ENCODE measurements at regions not wholly inside any gene's neighbourhood (a gene's known extent, or its start where the extent isn't known, plus 50 kb on each side); places are given as distances from the start of the nearest gene placed in this dataset.

DNA sequence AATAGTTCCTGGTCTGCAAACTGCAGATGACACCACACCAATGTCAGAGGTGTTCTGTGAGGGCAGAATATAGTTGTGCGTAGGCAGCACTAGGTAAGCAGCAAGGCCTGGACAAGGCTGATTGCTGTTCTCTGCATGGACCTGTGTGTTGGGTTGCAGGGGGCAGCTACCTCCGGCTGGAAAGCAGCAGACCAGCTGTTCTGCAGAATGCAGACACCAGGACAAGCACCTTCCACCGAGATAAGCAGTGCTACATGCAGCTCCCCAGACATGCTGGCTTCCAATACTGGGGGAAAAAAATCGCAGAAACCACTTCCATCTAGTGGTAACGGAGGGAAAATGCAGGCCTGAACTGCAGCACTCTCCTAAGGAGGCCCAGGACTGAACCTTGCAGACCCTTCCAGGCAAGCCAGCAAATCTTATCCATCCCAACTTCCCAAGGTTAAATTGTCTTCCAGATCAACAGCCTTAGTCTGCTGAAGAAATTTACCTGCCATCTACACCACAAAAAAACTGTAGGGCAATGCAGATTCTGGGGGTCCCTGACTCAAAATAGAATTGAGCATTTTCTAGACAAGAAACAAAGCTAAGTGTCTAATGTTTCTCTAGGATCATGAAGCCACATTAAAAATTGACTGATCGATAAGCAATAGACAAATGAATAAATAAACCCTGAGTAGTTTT is 50.5 kb upstream of the COBL start:
- DNase-seq (ENCODE audit: low read depth) = no peak

Data from HS-5 (cell line).